SK-N-MC (cell line): ENCODE measurements at regions not wholly inside any gene's neighbourhood (a gene's known extent, or its start where the extent isn't known, plus 50 kb on each side); places are given as distances from the start of the nearest gene placed in this dataset.

Experiments used
- EZH2 ChIP-seq: fragments of 200-600 bp; sonication (generic); IDR thresholded peaks from one replicate; pipeline ENCODE4 v1.6.1; 2017; ENCODE audit warnings: antibody characterized with exemption
- FOXP2 ChIP-seq: optimal IDR thresholded peaks from 2 replicates; pipeline ENCODE3; 2011; ENCODE audit warnings: mild to moderate bottlenecking, moderate library complexity; ENCODE audit not compliant: insufficient read depth; ENCODE audit errors: extremely low read length, control extremely low read depth
- POLR2AphosphoS5 ChIP-seq: IDR thresholded peaks from 2 replicates; pipeline ENCODE4 v1.6.1; 2012; ENCODE audit warnings: mild to moderate bottlenecking, low read depth, low read length, borderline replicate concordance

GRCh38 chr5:155799308-155799707, 527.7 kb upstream of the SGCD start:
- TF ChIP-seq FOXP2 (no peak), POLR2AphosphoS5 (no peak), EZH2 (no peak)
